ENCODE measurements at regions not wholly inside any gene's neighbourhood (a gene's known extent, or its start where the extent isn't known, plus 50 kb on each side); places are given as distances from the start of the nearest gene placed in this dataset.

DNA sequence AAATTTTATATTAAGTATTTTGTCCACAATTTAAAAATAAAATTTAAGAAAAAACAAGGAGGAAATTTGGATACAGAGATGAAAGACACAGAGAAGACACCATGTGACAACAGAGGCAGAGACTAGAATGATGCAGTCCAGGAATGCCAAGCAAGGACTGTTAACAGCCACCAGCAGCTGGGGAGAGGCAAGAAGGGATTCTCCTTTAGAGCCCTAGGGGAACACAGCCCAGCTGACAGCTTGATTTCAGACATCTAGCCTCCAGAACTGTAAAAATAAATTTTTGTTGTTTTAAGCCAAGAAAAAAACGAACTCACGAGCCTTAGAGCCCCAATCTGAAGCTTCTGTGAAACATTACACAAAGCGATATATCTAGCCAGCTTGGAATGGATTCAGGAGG lies 198.5 kb downstream of the ZNF648 start:
- no peak overlapping the region for H3K27ac ChIP-seq (ENCODE audit: low read depth, low read length)
- no peaks in the 10 kb centered on the region for H3K36me3 ChIP-seq (ENCODE audit: insufficient read depth, low read length)
- WGBS: 91% methylated on average over 3 of the region's 3 CpGs
- H3K9ac ChIP-seq (ENCODE audit: low read depth, low read length): no peak overlapping the region
- no peaks in the 10 kb centered on the region for H3K4me1 ChIP-seq (ENCODE audit: insufficient read depth, low read length)
- no peaks in the 10 kb centered on the region for H3K27me3 ChIP-seq (ENCODE audit: insufficient read depth, low read length)
- peaks cover 16% of the 10 kb centered on the region for H3K9me3 ChIP-seq (ENCODE audit: insufficient read depth, low read depth, low read length)
- no peak overlapping the region for H3K4me3 ChIP-seq (ENCODE audit: low read length)

DNA sequence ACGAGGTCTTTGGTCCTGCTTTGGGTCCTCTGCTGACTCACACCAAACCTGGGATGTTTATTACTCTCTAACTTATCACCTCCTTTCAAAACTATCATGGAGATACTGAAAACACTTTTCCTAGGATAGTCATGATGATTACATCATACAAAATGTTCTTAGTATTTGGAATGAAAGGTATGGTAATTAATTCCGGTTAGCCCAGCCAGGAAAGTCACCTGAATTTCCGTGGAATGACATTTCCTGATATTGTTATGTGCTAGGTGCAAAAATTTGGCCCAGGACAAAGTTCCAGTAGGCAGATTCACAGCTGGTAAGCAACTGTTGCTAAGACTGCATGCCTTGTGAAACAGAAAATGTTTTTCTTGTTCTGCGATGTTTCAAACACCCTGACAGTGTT lies 203.4 kb downstream of the ZNF648 start:
- Histone ChIP-seq H3K36me3 (ENCODE audit: insufficient read depth, low read length) (no peaks in the 10 kb centered on the region), H3K4me3 (ENCODE audit: low read length) (no peak overlapping the region), H3K27me3 (ENCODE audit: insufficient read depth, low read length) (no peaks in the 10 kb centered on the region), H3K9me3 (ENCODE audit: insufficient read depth, low read depth, low read length) (peaks cover 16% of the 10 kb centered on the region), H3K4me1 (ENCODE audit: insufficient read depth, low read length) (no peaks in the 10 kb centered on the region), H3K9ac (ENCODE audit: low read depth, low read length) (no peak overlapping the region), H3K27ac (ENCODE audit: low read depth, low read length) (no peak overlapping the region)
- 90% methylated on average over 4 of the region's 4 CpGs for WGBS
